Spleen (tissue), 11 donors: ENCODE measurements at regions not wholly inside any gene's neighbourhood (a gene's known extent, or its start where the extent isn't known, plus 50 kb on each side); places are given as distances from the start of the nearest gene placed in this dataset.

Experiments
- DNase-seq: peaks from one replicate; pipeline ENCODE4 v3.0.0-alpha.2; 2020
- H3K27ac ChIP-seq, 8 donors: fragments of 200-600 bp; sonication (generic) in 7 of 8; 1 replicate in 4 of 8; 2 replicates in 4 of 8; pipeline versions ENCODE4 v1.5.0 to v1.8.0; 2016 to 2021; ENCODE audit warnings: inconsistent platforms in 4 of 8, mild to moderate bottlenecking in 4 of 8, moderate library complexity in 1 of 8
- H3K27me3 ChIP-seq, 7 donors: fragments of 200-600 bp; sonication (generic) in 6 of 7; replicated peaks in 1 of 7; 1 replicate in 4 of 7; 2 replicates in 3 of 7; pipeline versions ENCODE4 v1.5.0 to v1.8.0; 2016 to 2021; ENCODE audit warnings: inconsistent platforms in 3 of 7, mild to moderate bottlenecking in 1 of 7
- H3K36me3 ChIP-seq, 6 donors: fragments of 200-600 bp; sonication (generic) in 5 of 6; 1 replicate in 4 of 6; 2 replicates in 2 of 6; pipeline versions ENCODE4 v1.5.0 to v1.8.0; 2016 to 2021; ENCODE audit warnings: inconsistent platforms in 2 of 6
- H3K4me1 ChIP-seq, 6 donors: fragments of 200-600 bp; sonication (generic) in 5 of 6; 1 replicate in 3 of 6; 2 replicates in 3 of 6; pipeline versions ENCODE4 v1.5.0 to v1.8.0; 2016 to 2021; ENCODE audit warnings: inconsistent platforms in 3 of 6
- H3K4me3 ChIP-seq, 8 donors: fragments of 200-600 bp; sonication (generic) in 7 of 8; 1 replicate in 4 of 8; 2 replicates in 4 of 8; pipeline versions ENCODE4 v1.5.0 to v1.8.0; 2016 to 2021; ENCODE audit warnings: inconsistent platforms in 4 of 8, mild to moderate bottlenecking in 4 of 8, moderate library complexity in 2 of 8
- H3K9me3 ChIP-seq, 8 donors: fragments of 200-600 bp; sonication (generic) in 7 of 8; 1 replicate in 4 of 8; 2 replicates in 4 of 8; pipeline versions ENCODE4 v1.5.0 to v1.8.0; 2016 to 2021; ENCODE audit warnings: inconsistent platforms in 4 of 8
- CTCF ChIP-seq, 11 experiments: fragments of 200-600 bp in 7 of 11; fragments of 450-650 bp in 4 of 11; sonication (generic) in 4 of 11; IDR thresholded peaks in 8 of 11; conservative IDR thresholded peaks in 3 of 11; 1 replicate in 7 of 11; 2 replicates in 4 of 11; pipeline versions ENCODE4 v1.4.0 to v1.8.0; 2016 to 2021; ENCODE audit warnings: antibody characterized with exemption in 11 of 11, inconsistent platforms in 4 of 11, mild to moderate bottlenecking in 1 of 11
- POLR2A ChIP-seq, 3 donors: fragments of 450-650 bp; IDR thresholded peaks; one replicate each; pipeline ENCODE4 v1.5.1; 2017; ENCODE audit warnings: antibody characterized with exemption in 3 of 3, mild to moderate bottlenecking in 1 of 3
- POLR2AphosphoS5 ChIP-seq, 3 donors: sonication (generic); formaldehyde crosslinking; IDR thresholded peaks; one replicate each; pipeline ENCODE4 v1.5.1; 2017; ENCODE audit warnings: antibody characterized with exemption in 3 of 3
- WGBS, 5 donors: extraction: QIAGEN DNeasy Blood & Tissue Kit in 3 of 5; methylation state at CpG; one replicate each; pipeline versions ENCODE4 v1.1.5 to v1.1.7; 2013 to 2018; 5-methylcytosine and 5-hydroxymethylcytosine counted together
- intact Hi-C: fragments of 100-400 bp; cut with DNase I; formaldehyde crosslinking; loops from one replicate; pipeline ENCODE4 v1.15.0; 2023; ENCODE audit warnings: low total_unique reads
- donor health status: healthy with polysubstance abuse.
- donor health status: DM: no; HTN: no; CAD: no; lungs with moderate emphysema.
- donor health status: DM: no; HTN: no; CAD: no.
- donor health status: Bipolar disorder and iron deficiency.
- donor health status: healthy.
- donor health status: DM: no; HTN: no; CAD: no.
- donor health status: DM: yes; HTN: yes; CAD: no.

- no peaks in the 10 kb centered on the region for H3K36me3 ChIP-seq
- no peak overlapping the region for H3K4me3 ChIP-seq
- 73 to 83% (median 82%) methylated on average over 3 of the region's 3 CpGs for WGBS, 5 donors
- no peak for TF ChIP-seq CTCF (IDR thresholded peaks at IDR 0.05 in 8 of 11, conservative IDR thresholded peaks at IDR 0.05 in 3 of 11)
- no peak for TF ChIP-seq POLR2AphosphoS5 (IDR thresholded peaks at IDR 0.05)
- TF ChIP-seq POLR2A (IDR thresholded peaks at IDR 0.05) = no peak
- H3K27me3 ChIP-seq = no peaks in the 10 kb centered on the region
- H3K27ac ChIP-seq = no peak overlapping the region
- peaks cover 0 to 15% (median 1%) of the 10 kb centered on the region in 8 donors for H3K9me3 ChIP-seq
- no peak for DNase-seq
- no peaks in the 10 kb centered on the region for H3K4me1 ChIP-seq
- intact Hi-C loops = no loop called here
These were observed 552.4 kb downstream of the IRX1 start for GRCh38 chr5:4148009-4148408.

- H3K4me3 ChIP-seq = no peak overlapping the region
- H3K36me3 ChIP-seq = no peaks in the 10 kb centered on the region
- H3K27ac ChIP-seq = no peak overlapping the region
- TF ChIP-seq POLR2A (IDR thresholded peaks at IDR 0.05) (no peak), POLR2AphosphoS5 (IDR thresholded peaks at IDR 0.05) (no peak), CTCF (IDR thresholded peaks at IDR 0.05 in 8 of 11, conservative IDR thresholded peaks at IDR 0.05 in 3 of 11) (no peak)
- H3K27me3 ChIP-seq = no peaks in the 10 kb centered on the region
- WGBS, 5 donors = 68 to 71% (median 71%) methylated on average over 3 of the region's 3 CpGs
- DNase-seq = no peak
- H3K4me1 ChIP-seq = no peaks in the 10 kb centered on the region
- peaks cover 0 to 5% (median 0%) of the 10 kb centered on the region in 8 donors for H3K9me3 ChIP-seq
- intact Hi-C loops = no loop called here
These were observed 554.4 kb downstream of the IRX1 start for GRCh38 chr5:4150067-4150466.

GRCh38 chr5:4156153-4156552 is 560.5 kb downstream of the IRX1 start:
- intact Hi-C loops = no loop called here
- Histone ChIP-seq H3K36me3 (no peaks in the 10 kb centered on the region), H3K4me1 (no peaks in the 10 kb centered on the region), H3K9me3 (peaks cover 0 to 4% (median 0%) of the 10 kb centered on the region in 8 donors), H3K27me3 (no peaks in the 10 kb centered on the region), H3K27ac (no peak overlapping the region), H3K4me3 (no peak overlapping the region)
- no peak for DNase-seq
- no peak for TF ChIP-seq CTCF (IDR thresholded peaks at IDR 0.05 in 8 of 11, conservative IDR thresholded peaks at IDR 0.05 in 3 of 11)
- no peak for TF ChIP-seq POLR2AphosphoS5 (IDR thresholded peaks at IDR 0.05)
- no peak for TF ChIP-seq POLR2A (IDR thresholded peaks at IDR 0.05)
- 75 to 92% (median 82%) methylated on average over 1 of the region's 1 CpG for WGBS, 5 donors

- Histone ChIP-seq H3K4me1 (no peaks in the 10 kb centered on the region), H3K27ac (no peak overlapping the region), H3K9me3 (peaks cover 0 to 4% (median 0%) of the 10 kb centered on the region in 8 donors), H3K36me3 (no peaks in the 10 kb centered on the region), H3K27me3 (no peaks in the 10 kb centered on the region), H3K4me3 (no peak overlapping the region)
- intact Hi-C loops = no loop called here
- no peak for TF ChIP-seq POLR2A (IDR thresholded peaks at IDR 0.05)
- no peak for TF ChIP-seq CTCF (IDR thresholded peaks at IDR 0.05 in 8 of 11, conservative IDR thresholded peaks at IDR 0.05 in 3 of 11)
- TF ChIP-seq POLR2AphosphoS5 (IDR thresholded peaks at IDR 0.05) = no peak
- no peak for DNase-seq
These were observed 561.3 kb downstream of the IRX1 start for GRCh38 chr5:4156889-4157288.
